ENCODE measurements at regions not wholly inside any gene's neighbourhood (a gene's known extent, or its start where the extent isn't known, plus 50 kb on each side); places are given as distances from the start of the nearest gene placed in this dataset.

- H3K4me1 ChIP-seq (ENCODE audit: control insufficient read depth in 1 of 2, insufficient read depth in 2 of 2, low read length in 2 of 2) = peaks cover 0 to 17% of the 10 kb centered on the region in 2 donors
- no peaks in the 10 kb centered on the region for H3K9me3 ChIP-seq (ENCODE audit: control insufficient read depth in 1 of 2, low read length in 2 of 2)
- H3K27ac ChIP-seq (ENCODE audit: low read length) = no peak overlapping the region
- H3K36me3 ChIP-seq (ENCODE audit: control insufficient read depth in 1 of 2, insufficient read depth in 2 of 2, low read length in 2 of 2) = no peaks in the 10 kb centered on the region
- no peak overlapping the region for H3K4me3 ChIP-seq (ENCODE audit: low read depth in 1 of 2, low read length in 2 of 2)
- H3K27me3 ChIP-seq (ENCODE audit: low read depth, low read length) = no peaks in the 10 kb centered on the region
Measured at GRCh38 chr2:59184276-59185020, 943.3 kb upstream of the FANCL start.

GRCh38 chr2:59183070-59183469 is 941.9 kb upstream of the FANCL start:
- Histone ChIP-seq H3K27me3 (ENCODE audit: low read depth, low read length) (no peaks in the 10 kb centered on the region), H3K27ac (ENCODE audit: low read length) (no peak overlapping the region), H3K36me3 (ENCODE audit: control insufficient read depth in 1 of 2, insufficient read depth in 2 of 2, low read length in 2 of 2) (no peaks in the 10 kb centered on the region), H3K4me1 (ENCODE audit: control insufficient read depth in 1 of 2, insufficient read depth in 2 of 2, low read length in 2 of 2) (peaks cover 0 to 17% of the 10 kb centered on the region in 2 donors), H3K4me3 (ENCODE audit: low read depth in 1 of 2, low read length in 2 of 2) (no peak overlapping the region), H3K9me3 (ENCODE audit: control insufficient read depth in 1 of 2, low read length in 2 of 2) (no peaks in the 10 kb centered on the region)

- no peaks in the 10 kb centered on the region for H3K9me3 ChIP-seq (ENCODE audit: control insufficient read depth in 1 of 2, low read length in 2 of 2)
- no peaks in the 10 kb centered on the region for H3K36me3 ChIP-seq (ENCODE audit: control insufficient read depth in 1 of 2, insufficient read depth in 2 of 2, low read length in 2 of 2)
- H3K4me3 ChIP-seq (ENCODE audit: low read depth in 1 of 2, low read length in 2 of 2) = no peak overlapping the region
- no peaks in the 10 kb centered on the region for H3K27me3 ChIP-seq (ENCODE audit: low read depth, low read length)
- H3K27ac ChIP-seq (ENCODE audit: low read length) = no peak overlapping the region
- peaks cover 0 to 17% of the 10 kb centered on the region in 2 donors for H3K4me1 ChIP-seq (ENCODE audit: control insufficient read depth in 1 of 2, insufficient read depth in 2 of 2, low read length in 2 of 2)
Measured at GRCh38 chr2:59182249-59182648, 941.1 kb upstream of the FANCL start.

GRCh38 chr2:59181347-59181746 is 940.2 kb upstream of the FANCL start:
- Histone ChIP-seq H3K27me3 (ENCODE audit: low read depth, low read length) (no peaks in the 10 kb centered on the region), H3K27ac (ENCODE audit: low read length) (no peak overlapping the region), H3K36me3 (ENCODE audit: control insufficient read depth in 1 of 2, insufficient read depth in 2 of 2, low read length in 2 of 2) (no peaks in the 10 kb centered on the region), H3K4me3 (ENCODE audit: low read depth in 1 of 2, low read length in 2 of 2) (no peak overlapping the region), H3K4me1 (ENCODE audit: control insufficient read depth in 1 of 2, insufficient read depth in 2 of 2, low read length in 2 of 2) (peaks cover 0 to 17% of the 10 kb centered on the region in 2 donors), H3K9me3 (ENCODE audit: control insufficient read depth in 1 of 2, low read length in 2 of 2) (no peaks in the 10 kb centered on the region)

GRCh38 chr2:59180621-59181020 is 939.5 kb upstream of the FANCL start:
- Histone ChIP-seq H3K27ac (ENCODE audit: low read length) (no peak overlapping the region), H3K27me3 (ENCODE audit: low read depth, low read length) (no peaks in the 10 kb centered on the region), H3K9me3 (ENCODE audit: control insufficient read depth in 1 of 2, low read length in 2 of 2) (no peaks in the 10 kb centered on the region), H3K4me3 (ENCODE audit: low read depth in 1 of 2, low read length in 2 of 2) (no peak overlapping the region), H3K4me1 (ENCODE audit: control insufficient read depth in 1 of 2, insufficient read depth in 2 of 2, low read length in 2 of 2) (peaks cover 0 to 17% of the 10 kb centered on the region in 2 donors), H3K36me3 (ENCODE audit: control insufficient read depth in 1 of 2, insufficient read depth in 2 of 2, low read length in 2 of 2) (no peaks in the 10 kb centered on the region)

- Histone ChIP-seq H3K27me3 (ENCODE audit: low read depth, low read length) (no peaks in the 10 kb centered on the region), H3K4me3 (ENCODE audit: low read depth in 1 of 2, low read length in 2 of 2) (no peak overlapping the region), H3K36me3 (ENCODE audit: control insufficient read depth in 1 of 2, insufficient read depth in 2 of 2, low read length in 2 of 2) (no peaks in the 10 kb centered on the region), H3K4me1 (ENCODE audit: control insufficient read depth in 1 of 2, insufficient read depth in 2 of 2, low read length in 2 of 2) (peaks cover 0 to 16% of the 10 kb centered on the region in 2 donors), H3K9me3 (ENCODE audit: control insufficient read depth in 1 of 2, low read length in 2 of 2) (no peaks in the 10 kb centered on the region), H3K27ac (ENCODE audit: low read length) (no peak overlapping the region)
Measured at GRCh38 chr2:59180111-59180510, 939.0 kb upstream of the FANCL start.

GRCh38 chr2:59177748-59178147 is 936.6 kb upstream of the FANCL start:
- Histone ChIP-seq H3K9me3 (ENCODE audit: control insufficient read depth in 1 of 2, low read length in 2 of 2) (no peaks in the 10 kb centered on the region), H3K4me1 (ENCODE audit: control insufficient read depth in 1 of 2, insufficient read depth in 2 of 2, low read length in 2 of 2) (peaks cover 0 to 4% of the 10 kb centered on the region in 2 donors), H3K36me3 (ENCODE audit: control insufficient read depth in 1 of 2, insufficient read depth in 2 of 2, low read length in 2 of 2) (no peaks in the 10 kb centered on the region), H3K4me3 (ENCODE audit: low read depth in 1 of 2, low read length in 2 of 2) (no peak overlapping the region), H3K27me3 (ENCODE audit: low read depth, low read length) (no peaks in the 10 kb centered on the region), H3K27ac (ENCODE audit: low read length) (no peak overlapping the region)

GRCh38 chr2:59176737-59177136 is 935.6 kb upstream of the FANCL start:
- Histone ChIP-seq H3K36me3 (ENCODE audit: control insufficient read depth in 1 of 2, insufficient read depth in 2 of 2, low read length in 2 of 2) (no peaks in the 10 kb centered on the region), H3K27me3 (ENCODE audit: low read depth, low read length) (no peaks in the 10 kb centered on the region), H3K9me3 (ENCODE audit: control insufficient read depth in 1 of 2, low read length in 2 of 2) (no peaks in the 10 kb centered on the region), H3K27ac (ENCODE audit: low read length) (no peak overlapping the region), H3K4me3 (ENCODE audit: low read depth in 1 of 2, low read length in 2 of 2) (no peak overlapping the region), H3K4me1 (ENCODE audit: control insufficient read depth in 1 of 2, insufficient read depth in 2 of 2, low read length in 2 of 2) (peaks cover 0 to 4% of the 10 kb centered on the region in 2 donors)

GRCh38 chr2:59174536-59175243 is 933.6 kb upstream of the FANCL start:
- no peak overlapping the region for H3K27ac ChIP-seq (ENCODE audit: low read length)

GRCh38 chr2:59173325-59173724 is 932.2 kb upstream of the FANCL start:
- no peaks in the 10 kb centered on the region for H3K4me1 ChIP-seq (ENCODE audit: control insufficient read depth in 1 of 2, insufficient read depth in 2 of 2, low read length in 2 of 2)

More at GRCh38 chr2:59174536-59175243, 933.6 kb upstream of the FANCL start:
- Histone ChIP-seq H3K27me3 (ENCODE audit: low read depth, low read length) (no peaks in the 10 kb centered on the region), H3K36me3 (ENCODE audit: control insufficient read depth in 1 of 2, insufficient read depth in 2 of 2, low read length in 2 of 2) (no peaks in the 10 kb centered on the region), H3K4me1 (ENCODE audit: control insufficient read depth in 1 of 2, insufficient read depth in 2 of 2, low read length in 2 of 2) (no peaks in the 10 kb centered on the region), H3K9me3 (ENCODE audit: control insufficient read depth in 1 of 2, low read length in 2 of 2) (no peaks in the 10 kb centered on the region), H3K4me3 (ENCODE audit: low read depth in 1 of 2, low read length in 2 of 2) (no peak overlapping the region)

GRCh38 chr2:59171019-59171418 is 929.9 kb upstream of the FANCL start:
- Histone ChIP-seq H3K27ac (ENCODE audit: low read length) (no peak overlapping the region), H3K36me3 (ENCODE audit: control insufficient read depth in 1 of 2, insufficient read depth in 2 of 2, low read length in 2 of 2) (no peaks in the 10 kb centered on the region), H3K9me3 (ENCODE audit: control insufficient read depth in 1 of 2, low read length in 2 of 2) (no peaks in the 10 kb centered on the region), H3K4me1 (ENCODE audit: control insufficient read depth in 1 of 2, insufficient read depth in 2 of 2, low read length in 2 of 2) (no peaks in the 10 kb centered on the region), H3K27me3 (ENCODE audit: low read depth, low read length) (no peaks in the 10 kb centered on the region), H3K4me3 (ENCODE audit: low read depth in 1 of 2, low read length in 2 of 2) (no peak overlapping the region)

More at GRCh38 chr2:59173325-59173724, 932.2 kb upstream of the FANCL start:
- H3K9me3 ChIP-seq (ENCODE audit: control insufficient read depth in 1 of 2, low read length in 2 of 2) = no peaks in the 10 kb centered on the region
- H3K36me3 ChIP-seq (ENCODE audit: control insufficient read depth in 1 of 2, insufficient read depth in 2 of 2, low read length in 2 of 2) = no peaks in the 10 kb centered on the region
- no peaks in the 10 kb centered on the region for H3K27me3 ChIP-seq (ENCODE audit: low read depth, low read length)
- no peak overlapping the region for H3K4me3 ChIP-seq (ENCODE audit: low read depth in 1 of 2, low read length in 2 of 2)
- H3K27ac ChIP-seq (ENCODE audit: low read length) = no peak overlapping the region
